Breast epithelium (tissue), 4 donors: ENCODE measurements at regions not wholly inside any gene's neighbourhood (a gene's known extent, or its start where the extent isn't known, plus 50 kb on each side); places are given as distances from the start of the nearest gene placed in this dataset.

Source experiments
- DNase-seq, 2 donors: peaks; one replicate each; pipeline ENCODE4 v3.0.0-alpha.2; 2019; ENCODE audit warnings: low spot score in 2 of 2
- H3K27ac ChIP-seq, 2 donors: fragments of 200-600 bp; sonication (generic) in 1 of 2; one replicate each; pipeline ENCODE4 v1.5.1; 2016 to 2019; ENCODE audit warnings: mild to moderate bottlenecking in 1 of 2
- H3K27me3 ChIP-seq, 2 donors: fragments of 200-600 bp; sonication (generic) in 1 of 2; one replicate each; pipeline versions ENCODE4 v1.5.1 to v1.6.0; 2017 to 2019; ENCODE audit warnings: control low read depth in 1 of 2, mild to moderate bottlenecking in 1 of 2
- H3K36me3 ChIP-seq: fragments of 200-600 bp; one replicate; pipeline ENCODE4 v1.5.1; 2019
- H3K4me1 ChIP-seq, 2 donors: fragments of 200-600 bp; sonication (generic); one replicate each; pipeline ENCODE4 v1.5.1; 2016 to 2019; ENCODE audit warnings: control low read depth in 1 of 2
- H3K4me3 ChIP-seq, 3 donors: fragments of 200-600 bp; sonication (generic); 1 replicate in 2 of 3; 2 replicates in 1 of 3; pipeline ENCODE4 v1.5.1; 2016 to 2019; ENCODE audit warnings: mild to moderate bottlenecking in 3 of 3, moderate library complexity in 2 of 3
- H3K9me3 ChIP-seq, 2 donors: fragments of 200-600 bp; sonication (generic) in 1 of 2; one replicate each; pipeline ENCODE4 v1.5.1; 2016 to 2019; ENCODE audit warnings: control low read depth in 1 of 2
- CTCF ChIP-seq, 3 donors: fragments of 450-650 bp; IDR thresholded peaks; one replicate each; pipeline ENCODE4 v1.5.1; 2016 to 2017; ENCODE audit warnings: antibody characterized with exemption in 3 of 3, mild to moderate bottlenecking in 3 of 3, moderate library complexity in 3 of 3
- POLR2A ChIP-seq: fragments of 450-650 bp; IDR thresholded peaks from one replicate; pipeline ENCODE4 v1.6.1; 2016; ENCODE audit warnings: antibody characterized with exemption, mild to moderate bottlenecking, moderate library complexity
- POLR2AphosphoS5 ChIP-seq, 3 donors: sonication (generic); formaldehyde crosslinking; IDR thresholded peaks; one replicate each; pipeline ENCODE4 v1.6.1; 2017; ENCODE audit warnings: antibody characterized with exemption in 3 of 3
- intact Hi-C: fragments of 100-400 bp; cut with DNase I; formaldehyde crosslinking; loops from one replicate; pipeline ENCODE4 v1.15.1; 2023; ENCODE audit warnings: low total_unique reads

- no peak for TF ChIP-seq CTCF (IDR thresholded peaks at IDR 0.05)
- no peak for TF ChIP-seq POLR2A
- no peak for TF ChIP-seq POLR2AphosphoS5 (IDR thresholded peaks at IDR 0.05)
- Histone ChIP-seq H3K27me3 (no peaks in the 10 kb centered on the region), H3K27ac (peak overlapping the region; percentile 83 to 86), H3K9me3 (no peaks in the 10 kb centered on the region), H3K36me3 (no peaks in the 10 kb centered on the region), H3K4me1 (peaks cover 0 to 4% of the 10 kb centered on the region in 2 donors), H3K4me3 (no peak overlapping the region)
- DNase-seq = no peak
- intact Hi-C loops = no loop called here
Observed at GRCh38 chr9:87007711-87008366, 60.5 kb upstream of the GAS1 start.

- TF ChIP-seq POLR2AphosphoS5 (IDR thresholded peaks at IDR 0.05) (no peak), CTCF (IDR thresholded peaks at IDR 0.05) (no peak), POLR2A (no peak)
- no peak for DNase-seq
- Histone ChIP-seq H3K27ac (peak overlapping the region; percentile 83), H3K27me3 (no peaks in the 10 kb centered on the region), H3K36me3 (no peaks in the 10 kb centered on the region), H3K4me3 (no peak overlapping the region), H3K9me3 (no peaks in the 10 kb centered on the region), H3K4me1 (peaks cover 0 to 4% of the 10 kb centered on the region in 2 donors)
- intact Hi-C loops = no loop called here
Observed at GRCh38 chr9:87008667-87009066, 61.4 kb upstream of the GAS1 start.

GRCh38 chr9:87010626-87011025, 63.3 kb upstream of the GAS1 start:
- Histone ChIP-seq H3K27ac (no peak overlapping the region), H3K4me1 (peaks cover 0 to 4% of the 10 kb centered on the region in 2 donors), H3K4me3 (no peak overlapping the region), H3K27me3 (no peaks in the 10 kb centered on the region), H3K36me3 (no peaks in the 10 kb centered on the region), H3K9me3 (no peaks in the 10 kb centered on the region)
- no peak for DNase-seq
- TF ChIP-seq CTCF (IDR thresholded peaks at IDR 0.05) = no peak
- no peak for TF ChIP-seq POLR2A
- TF ChIP-seq POLR2AphosphoS5 (IDR thresholded peaks at IDR 0.05) = no peak
- intact Hi-C loops = no loop called here

- intact Hi-C loops = no loop called here
- DNase-seq = no peak
- Histone ChIP-seq H3K4me1 (peaks cover 0 to 4% of the 10 kb centered on the region in 2 donors), H3K36me3 (no peaks in the 10 kb centered on the region), H3K27me3 (no peaks in the 10 kb centered on the region), H3K4me3 (no peak overlapping the region), H3K9me3 (no peaks in the 10 kb centered on the region), H3K27ac (no peak overlapping the region)
- no peak for TF ChIP-seq CTCF (IDR thresholded peaks at IDR 0.05)
- no peak for TF ChIP-seq POLR2A
- no peak for TF ChIP-seq POLR2AphosphoS5 (IDR thresholded peaks at IDR 0.05)
Observed at GRCh38 chr9:87011551-87011950, 64.2 kb upstream of the GAS1 start.

GRCh38 chr9:87013490-87013889, 66.2 kb upstream of the GAS1 start:
- no peak for TF ChIP-seq POLR2AphosphoS5 (IDR thresholded peaks at IDR 0.05)
- Histone ChIP-seq H3K36me3 (no peaks in the 10 kb centered on the region), H3K9me3 (no peaks in the 10 kb centered on the region), H3K27ac (no peak overlapping the region), H3K27me3 (no peaks in the 10 kb centered on the region), H3K4me3 (no peak overlapping the region), H3K4me1 (no peaks in the 10 kb centered on the region)
- intact Hi-C loops = no loop called here
- no peak for DNase-seq
